Progenitor cell of endocrine pancreas (in vitro differentiated cells): ENCODE measurements at regions not wholly inside any gene's neighbourhood (a gene's known extent, or its start where the extent isn't known, plus 50 kb on each side); places are given as distances from the start of the nearest gene placed in this dataset.
"Not testable (repeated sequence)": the region's sequence is repeated elsewhere in the genome, so short reads cannot be mapped to it uniquely, and the experiment has no call there.

Experiments used
- DNase-seq: peaks from one replicate; pipeline ENCODE4 v3.0.0; 2021; ENCODE audit warnings: low spot score; ENCODE audit not compliant: unreplicated experiment
- H3K27ac Mint-ChIP-seq: 2 replicates; pipeline ENCODE4 v1.8.0; 2021; ENCODE audit warnings: mild to moderate bottlenecking, moderate library complexity, mixed read lengths
- H3K27me3 Mint-ChIP-seq: 2 replicates; pipeline ENCODE4 v1.8.0; 2021; ENCODE audit warnings: mixed read lengths
- H3K36me3 Mint-ChIP-seq: 2 replicates; pipeline ENCODE4 v1.8.0; 2022; ENCODE audit warnings: mixed read lengths; ENCODE audit not compliant: insufficient read depth
- H3K4me1 Mint-ChIP-seq: 2 replicates; pipeline ENCODE4 v1.8.0; 2021; ENCODE audit warnings: low read depth, mixed read lengths
- H3K4me3 Mint-ChIP-seq: 2 replicates; pipeline ENCODE4 v1.8.0; 2021; ENCODE audit warnings: low read depth, mild to moderate bottlenecking, moderate library complexity, mixed read lengths
- H3K9me3 Mint-ChIP-seq: 2 replicates; pipeline ENCODE4 v1.8.0; 2021; ENCODE audit warnings: low read depth, mixed read lengths
- TF ChIP-seq, protein P1 (sequence below): fragments of 200-600 bp; sonication (generic); IDR thresholded peaks from one replicate; pipeline ENCODE4 v1.5.0; 2021; ENCODE audit warnings: antibody characterized with exemption, mild to moderate bottlenecking; ENCODE audit not compliant: unreplicated experiment

DNA sequence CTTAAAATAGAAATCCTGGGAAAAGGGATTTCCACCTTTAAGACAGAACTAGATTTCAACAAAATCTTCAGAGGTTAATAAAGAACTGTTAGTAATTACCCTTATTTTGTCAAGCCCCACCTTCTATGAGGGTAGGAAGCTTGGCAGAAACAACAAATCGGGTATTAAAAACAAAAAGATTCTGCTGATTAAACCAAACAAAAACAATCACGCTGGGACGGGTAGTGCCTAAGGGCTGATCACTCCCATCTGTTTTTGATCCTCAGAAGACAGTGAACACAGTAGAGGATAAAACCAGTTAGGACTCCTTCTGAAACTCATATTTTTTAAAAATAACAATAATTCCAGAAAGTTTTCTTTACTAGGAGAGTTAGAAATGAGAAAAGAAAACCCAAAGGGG lies 441.3 kb upstream of the API5 start:
- Mint-ChIP-seq H3K9me3 (peaks cover 18% of the 10 kb centered on the region), H3K4me1 (no peaks in the 10 kb centered on the region), H3K36me3 (no peaks in the 10 kb centered on the region), H3K27ac (no peak overlapping the region), H3K27me3 (no peaks in the 10 kb centered on the region), H3K4me3 (no peak overlapping the region)
- TF ChIP-seq, protein P1, sequence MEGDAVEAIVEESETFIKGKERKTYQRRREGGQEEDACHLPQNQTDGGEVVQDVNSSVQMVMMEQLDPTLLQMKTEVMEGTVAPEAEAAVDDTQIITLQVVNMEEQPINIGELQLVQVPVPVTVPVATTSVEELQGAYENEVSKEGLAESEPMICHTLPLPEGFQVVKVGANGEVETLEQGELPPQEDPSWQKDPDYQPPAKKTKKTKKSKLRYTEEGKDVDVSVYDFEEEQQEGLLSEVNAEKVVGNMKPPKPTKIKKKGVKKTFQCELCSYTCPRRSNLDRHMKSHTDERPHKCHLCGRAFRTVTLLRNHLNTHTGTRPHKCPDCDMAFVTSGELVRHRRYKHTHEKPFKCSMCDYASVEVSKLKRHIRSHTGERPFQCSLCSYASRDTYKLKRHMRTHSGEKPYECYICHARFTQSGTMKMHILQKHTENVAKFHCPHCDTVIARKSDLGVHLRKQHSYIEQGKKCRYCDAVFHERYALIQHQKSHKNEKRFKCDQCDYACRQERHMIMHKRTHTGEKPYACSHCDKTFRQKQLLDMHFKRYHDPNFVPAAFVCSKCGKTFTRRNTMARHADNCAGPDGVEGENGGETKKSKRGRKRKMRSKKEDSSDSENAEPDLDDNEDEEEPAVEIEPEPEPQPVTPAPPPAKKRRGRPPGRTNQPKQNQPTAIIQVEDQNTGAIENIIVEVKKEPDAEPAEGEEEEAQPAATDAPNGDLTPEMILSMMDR, result no peak
- DNase-seq, result no peak

DNA sequence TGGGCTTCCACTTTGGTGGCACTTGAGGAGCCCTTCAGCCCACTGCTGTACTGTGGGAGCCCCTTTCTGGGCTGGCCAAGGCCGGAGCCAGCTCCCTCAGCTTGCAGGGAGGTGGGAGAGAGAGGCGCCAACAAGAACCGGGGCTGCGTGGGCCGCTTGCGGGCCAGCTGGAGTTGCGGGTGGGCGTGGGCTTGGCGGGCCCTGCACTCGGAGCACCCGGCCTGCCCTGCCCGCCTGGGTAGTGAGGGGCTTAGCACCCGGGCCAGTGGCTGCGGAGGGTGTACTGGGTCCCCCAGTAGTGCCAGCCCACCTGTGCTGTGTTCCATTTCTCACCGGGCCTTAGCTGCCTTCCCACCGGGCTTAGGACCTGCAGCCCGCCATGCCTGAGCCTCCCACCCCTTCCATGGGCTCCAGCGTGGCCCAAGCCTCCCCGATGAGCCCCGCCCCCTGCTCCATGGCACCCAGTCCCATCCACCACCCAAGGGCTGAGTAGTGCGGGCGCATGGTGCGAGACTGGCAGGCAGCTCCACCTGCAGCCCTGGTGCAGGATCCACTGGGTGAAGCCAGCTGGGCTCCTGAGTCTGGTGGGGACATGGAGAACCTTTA lies 437.9 kb upstream of the API5 start:
- not testable (repeated sequence) for H3K27me3 Mint-ChIP-seq, DNase-seq, H3K4me1 Mint-ChIP-seq, H3K36me3 Mint-ChIP-seq, H3K27ac Mint-ChIP-seq, H3K4me3 Mint-ChIP-seq
- peaks cover 23% of the 10 kb centered on the region for H3K9me3 Mint-ChIP-seq

DNA sequence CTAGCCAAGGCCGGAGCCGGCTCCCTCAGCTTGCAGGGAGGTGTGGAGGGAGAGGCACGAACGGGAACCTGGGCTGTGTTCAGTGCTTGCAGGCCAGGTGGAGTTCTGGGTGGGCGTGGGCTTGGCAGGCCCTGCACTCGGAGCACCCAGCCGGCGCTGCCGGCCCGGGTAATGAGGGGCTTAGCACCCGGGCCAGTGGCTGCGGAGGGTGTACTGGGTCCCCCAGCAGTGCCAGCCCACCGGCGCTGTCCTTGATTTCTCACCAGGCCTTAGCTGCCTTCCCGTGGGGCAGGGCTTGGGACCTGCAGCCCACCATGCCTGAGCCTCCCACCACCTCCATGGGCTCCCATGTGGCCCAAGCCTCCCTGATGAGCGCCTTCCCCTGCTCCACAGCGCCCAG lies 430.5 kb upstream of the API5 start:
- not testable (repeated sequence) for DNase-seq, H3K27ac Mint-ChIP-seq, H3K4me3 Mint-ChIP-seq, H3K4me1 Mint-ChIP-seq, H3K36me3 Mint-ChIP-seq, H3K27me3 Mint-ChIP-seq
- peaks cover 17% of the 10 kb centered on the region for H3K9me3 Mint-ChIP-seq

DNA sequence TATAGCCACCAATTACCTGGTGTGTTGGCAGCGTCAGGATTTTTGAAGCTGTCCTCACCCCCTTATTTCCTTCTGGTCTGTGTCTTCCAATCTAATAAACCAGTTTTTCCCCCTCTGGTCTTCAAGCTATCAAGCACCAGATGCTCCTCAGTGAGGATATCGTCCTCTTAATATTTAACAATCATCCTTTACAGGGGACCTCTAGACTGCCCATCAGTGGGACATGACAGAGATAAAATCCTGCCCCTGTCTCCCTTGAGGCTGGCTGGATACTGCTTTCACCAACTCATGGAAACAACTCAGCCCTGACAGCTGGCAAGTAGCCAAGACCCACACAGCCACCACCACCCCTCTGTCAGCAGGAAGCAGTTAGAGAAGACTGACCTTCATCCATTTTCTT lies 421.0 kb upstream of the API5 start:
- no peak for DNase-seq
- no peak overlapping the region for H3K4me3 Mint-ChIP-seq

DNA sequence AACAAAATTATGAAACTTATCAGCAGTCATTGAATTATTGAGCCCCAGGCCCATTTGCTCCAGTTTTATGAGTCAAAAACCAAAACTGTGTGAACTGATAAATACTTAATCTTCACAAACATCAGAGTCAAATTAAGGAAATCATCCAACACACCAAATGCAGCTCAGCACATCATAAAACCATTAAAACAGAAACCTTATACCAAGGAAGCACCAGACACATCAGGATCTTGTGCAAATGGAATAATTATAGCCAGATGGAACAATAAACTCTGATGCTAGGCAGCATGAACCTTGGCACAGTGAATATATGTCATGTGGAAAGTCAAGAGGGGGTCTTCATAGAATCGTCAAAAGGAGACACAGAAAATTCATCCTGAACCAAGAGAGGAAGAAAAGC lies 410.7 kb upstream of the API5 start:
- no peak for DNase-seq
- Mint-ChIP-seq H3K9me3 (peaks cover 23% of the 10 kb centered on the region), H3K4me3 (no peak overlapping the region), H3K27me3 (no peaks in the 10 kb centered on the region), H3K36me3 (no peaks in the 10 kb centered on the region), H3K27ac (no peak overlapping the region), H3K4me1 (no peaks in the 10 kb centered on the region)
- TF ChIP-seq, protein P1, result no peak

More for the DNA sequence above, 421.0 kb upstream of the API5 start:
- H3K4me1 Mint-ChIP-seq, result no peaks in the 10 kb centered on the region
- TF ChIP-seq, protein P1, result no peak
- H3K9me3 Mint-ChIP-seq, result peaks cover 33% of the 10 kb centered on the region
- no peaks in the 10 kb centered on the region for H3K27me3 Mint-ChIP-seq
- H3K36me3 Mint-ChIP-seq, result no peaks in the 10 kb centered on the region
- H3K27ac Mint-ChIP-seq, result no peak overlapping the region

DNA sequence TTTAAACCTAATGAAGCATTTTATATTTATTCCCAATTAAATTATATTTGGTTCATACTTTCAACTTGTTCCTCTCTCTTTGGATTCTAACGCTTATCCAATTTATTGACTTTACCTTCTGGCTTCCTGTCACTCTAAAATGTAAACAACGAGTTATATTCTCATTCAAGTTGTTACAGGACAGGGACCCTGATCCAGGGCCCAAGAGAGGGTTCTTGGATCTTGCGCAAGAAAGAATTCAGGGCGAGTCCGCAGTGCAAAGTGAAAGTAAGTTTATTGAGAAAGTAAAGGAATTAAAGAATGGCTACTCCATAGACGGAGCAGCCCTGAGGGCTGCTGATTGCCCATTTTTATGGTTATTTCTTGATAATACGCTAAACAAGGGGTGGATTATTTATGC lies 405.6 kb upstream of the API5 start:
- TF ChIP-seq, protein P1, result no peak
- H3K27me3 Mint-ChIP-seq, result no peaks in the 10 kb centered on the region
- H3K4me1 Mint-ChIP-seq, result no peaks in the 10 kb centered on the region
- no peaks in the 10 kb centered on the region for H3K36me3 Mint-ChIP-seq
- no peak for DNase-seq
- H3K27ac Mint-ChIP-seq, result no peak overlapping the region
- H3K4me3 Mint-ChIP-seq, result no peak overlapping the region
- H3K9me3 Mint-ChIP-seq, result peaks cover 39% of the 10 kb centered on the region
